OCI-LY1 (cell line): ENCODE measurements at regions not wholly inside any gene's neighbourhood (a gene's known extent, or its start where the extent isn't known, plus 50 kb on each side); places are given as distances from the start of the nearest gene placed in this dataset.

Source experiments
- EZH2 ChIP-seq: fragments of 200-600 bp; sonication (generic), shearing (Covaris generic); IDR thresholded peaks from 2 replicates; pipeline ENCODE4 v1.8.0; 2017; ENCODE audit warnings: borderline replicate concordance, mixed run types, mild to moderate bottlenecking, antibody characterized with exemption, low read length, moderate library complexity, mixed read lengths
- TF ChIP-seq, protein P1 (sequence below): fragments of 200-600 bp; sonication (generic), shearing (Covaris generic); IDR thresholded peaks from 2 replicates; pipeline ENCODE4 v1.5.1; 2017; ENCODE audit warnings: mild to moderate bottlenecking, antibody characterized with exemption, low read length, moderate library complexity, mixed read lengths

DNA sequence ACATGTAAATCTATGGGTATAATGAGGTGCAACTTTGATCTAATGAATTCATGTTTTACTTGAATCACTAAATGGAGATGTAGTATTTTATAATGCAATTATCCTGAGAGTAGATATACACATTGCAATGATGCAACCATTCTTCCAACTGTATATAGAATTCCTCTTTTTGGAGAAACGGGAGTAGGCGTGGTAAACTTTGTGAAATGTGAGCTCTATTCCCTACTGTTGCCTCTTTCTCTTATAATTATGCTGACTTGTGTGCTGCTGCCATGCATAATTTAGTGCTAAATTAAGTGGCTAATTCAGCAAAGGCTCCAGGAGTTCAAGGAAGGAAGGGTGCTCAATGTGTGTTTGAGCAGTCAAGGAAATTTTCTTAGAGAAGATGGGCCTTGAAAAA lies 116.6 kb upstream of the SLC35B3 start:
- TF ChIP-seq, protein P1, sequence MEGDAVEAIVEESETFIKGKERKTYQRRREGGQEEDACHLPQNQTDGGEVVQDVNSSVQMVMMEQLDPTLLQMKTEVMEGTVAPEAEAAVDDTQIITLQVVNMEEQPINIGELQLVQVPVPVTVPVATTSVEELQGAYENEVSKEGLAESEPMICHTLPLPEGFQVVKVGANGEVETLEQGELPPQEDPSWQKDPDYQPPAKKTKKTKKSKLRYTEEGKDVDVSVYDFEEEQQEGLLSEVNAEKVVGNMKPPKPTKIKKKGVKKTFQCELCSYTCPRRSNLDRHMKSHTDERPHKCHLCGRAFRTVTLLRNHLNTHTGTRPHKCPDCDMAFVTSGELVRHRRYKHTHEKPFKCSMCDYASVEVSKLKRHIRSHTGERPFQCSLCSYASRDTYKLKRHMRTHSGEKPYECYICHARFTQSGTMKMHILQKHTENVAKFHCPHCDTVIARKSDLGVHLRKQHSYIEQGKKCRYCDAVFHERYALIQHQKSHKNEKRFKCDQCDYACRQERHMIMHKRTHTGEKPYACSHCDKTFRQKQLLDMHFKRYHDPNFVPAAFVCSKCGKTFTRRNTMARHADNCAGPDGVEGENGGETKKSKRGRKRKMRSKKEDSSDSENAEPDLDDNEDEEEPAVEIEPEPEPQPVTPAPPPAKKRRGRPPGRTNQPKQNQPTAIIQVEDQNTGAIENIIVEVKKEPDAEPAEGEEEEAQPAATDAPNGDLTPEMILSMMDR: no peak
- TF ChIP-seq EZH2: no peak
